ENCODE measurements at regions not wholly inside any gene's neighbourhood (a gene's known extent, or its start where the extent isn't known, plus 50 kb on each side); places are given as distances from the start of the nearest gene placed in this dataset.

GRCh38 chr2:81648806-81649205 lies 1344.3 kb upstream of the LRRTM1 start:
- no peak for TF ChIP-seq NR2C1 (IDR thresholded peaks at IDR 0.05)
- no peak for TF ChIP-seq ZNF24 (IDR thresholded peaks at IDR 0.05)
- TF ChIP-seq POLR2A (IDR thresholded peaks at IDR 0.05; ENCODE audit: low read depth, low read length) = no peak
- TF ChIP-seq SIX5 (IDR thresholded peaks at IDR 0.05; ENCODE audit: low read depth, low read length, severe bottlenecking) = no peak
- no peak for TF ChIP-seq BACH1 (IDR thresholded peaks at IDR 0.05; ENCODE audit: borderline replicate concordance)
- TF ChIP-seq GABPA (IDR thresholded peaks at IDR 0.05; ENCODE audit: low read depth) = no peak
